NCI-H460 (cell line): ENCODE measurements at regions not wholly inside any gene's neighbourhood (a gene's known extent, or its start where the extent isn't known, plus 50 kb on each side); places are given as distances from the start of the nearest gene placed in this dataset.

ENCODE experiments used
- DNase-seq: peaks from one replicate; pipeline ENCODE4 v3.0.0-alpha.2; 2016; ENCODE audit warnings: low read depth; ENCODE audit errors: extremely low read depth

DNA sequence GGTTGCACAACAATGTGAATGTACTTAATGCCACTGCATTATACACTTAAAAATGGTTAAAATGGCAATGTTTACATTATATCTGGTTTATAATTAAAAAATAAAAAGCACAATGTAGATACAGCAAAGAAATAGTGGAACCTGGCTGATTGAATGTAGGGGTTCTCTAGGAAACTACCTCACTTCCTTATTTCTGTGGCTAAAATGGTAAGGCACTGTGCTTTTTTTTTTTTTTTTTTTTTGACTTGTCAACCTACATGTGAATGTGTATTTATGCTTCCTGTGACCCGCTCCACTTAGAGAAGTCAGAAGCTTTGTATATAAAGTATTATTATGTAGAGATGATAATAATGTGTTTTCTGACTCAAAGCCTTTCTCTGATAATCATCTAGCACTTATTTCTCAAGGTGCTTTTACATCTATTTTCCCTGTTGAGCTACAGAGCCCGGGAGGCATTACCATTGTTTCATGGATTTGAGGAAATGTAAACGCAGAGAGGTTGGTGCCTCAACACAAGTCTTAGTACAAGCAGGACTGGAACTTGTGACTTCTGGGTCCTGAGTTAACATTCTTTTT, 55.0 kb downstream of the SOX4 start:
- DNase-seq, result no peak

DNA sequence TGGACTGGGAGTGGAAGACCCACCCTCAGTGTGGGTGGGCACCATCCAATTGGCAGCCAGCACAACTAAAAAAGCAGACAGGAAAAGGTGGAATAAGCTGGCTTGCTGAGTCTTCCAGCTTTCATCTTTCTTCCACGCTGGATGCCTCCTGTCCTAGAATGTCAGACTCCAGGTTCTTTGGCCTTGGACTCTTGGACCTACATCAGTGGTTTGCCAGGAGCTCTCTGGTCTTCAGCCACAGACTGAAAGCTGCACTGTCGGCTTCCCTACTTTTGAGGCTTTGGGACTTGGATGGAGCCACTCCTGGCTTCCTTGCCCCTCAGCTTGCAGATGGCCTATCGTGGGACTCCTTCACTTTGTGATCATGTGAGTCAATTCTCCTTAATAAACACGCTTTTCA, 59.8 kb downstream of the SOX4 start:
- DNase-seq, result no peak

DNA sequence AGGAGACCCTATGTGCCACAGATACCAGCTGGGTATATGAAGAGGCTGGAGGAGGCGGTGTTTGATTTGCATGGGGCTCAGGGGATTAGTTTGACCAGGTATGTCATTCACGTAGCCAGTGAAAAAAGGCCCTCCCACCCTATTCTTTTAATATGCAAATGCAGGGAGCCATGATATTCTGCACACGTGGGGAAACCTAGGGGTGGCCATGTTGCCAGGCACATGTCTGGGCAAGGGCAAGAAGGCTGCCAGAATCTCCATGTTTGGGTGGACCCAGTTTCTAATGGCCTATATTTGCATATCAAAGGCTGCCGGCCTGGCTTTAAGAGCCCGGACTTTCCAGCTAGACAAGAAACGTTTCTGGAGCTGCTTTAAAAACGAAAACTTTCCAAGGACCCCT, 60.4 kb downstream of the SOX4 start:
- no peak for DNase-seq

DNA sequence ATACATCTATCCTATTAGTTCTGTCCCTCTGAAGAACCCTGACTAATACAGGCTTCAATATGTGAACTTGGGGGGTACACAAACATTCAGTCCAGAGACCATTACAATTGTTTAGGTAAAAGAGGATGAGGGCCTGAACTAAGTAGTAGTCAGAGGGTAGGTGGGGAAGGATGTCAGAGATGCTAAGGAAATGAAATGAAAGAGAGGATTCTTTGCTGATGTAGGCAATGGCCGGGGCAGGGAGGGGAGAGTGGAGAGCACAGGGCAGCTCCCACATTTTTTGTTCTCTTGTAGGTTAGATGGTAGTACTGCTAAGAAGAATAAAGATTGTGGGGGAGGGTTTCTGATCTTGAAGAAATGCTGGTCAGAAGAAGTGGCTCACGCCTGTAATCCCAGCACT, 60.8 kb downstream of the SOX4 start:
- DNase-seq, result no peak

DNA sequence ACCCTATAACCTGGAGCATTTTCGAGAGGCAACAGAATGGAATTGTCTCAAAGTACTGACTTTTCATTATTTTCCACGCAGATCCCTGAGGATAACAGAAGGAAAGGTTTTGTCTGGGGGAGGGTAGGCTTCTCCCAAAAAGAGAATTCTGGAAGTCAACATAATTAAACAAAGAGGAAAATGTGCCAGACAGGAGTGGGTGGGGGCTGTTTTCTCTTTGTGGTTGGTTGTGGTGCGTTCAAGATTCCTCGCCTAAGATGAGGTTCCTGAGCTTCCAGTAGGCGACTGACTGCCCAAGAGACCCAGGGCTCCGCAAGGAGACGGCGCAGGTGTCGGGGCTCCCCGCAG, 70.4 kb downstream of the SOX4 start:
- DNase-seq, result no peak

DNA sequence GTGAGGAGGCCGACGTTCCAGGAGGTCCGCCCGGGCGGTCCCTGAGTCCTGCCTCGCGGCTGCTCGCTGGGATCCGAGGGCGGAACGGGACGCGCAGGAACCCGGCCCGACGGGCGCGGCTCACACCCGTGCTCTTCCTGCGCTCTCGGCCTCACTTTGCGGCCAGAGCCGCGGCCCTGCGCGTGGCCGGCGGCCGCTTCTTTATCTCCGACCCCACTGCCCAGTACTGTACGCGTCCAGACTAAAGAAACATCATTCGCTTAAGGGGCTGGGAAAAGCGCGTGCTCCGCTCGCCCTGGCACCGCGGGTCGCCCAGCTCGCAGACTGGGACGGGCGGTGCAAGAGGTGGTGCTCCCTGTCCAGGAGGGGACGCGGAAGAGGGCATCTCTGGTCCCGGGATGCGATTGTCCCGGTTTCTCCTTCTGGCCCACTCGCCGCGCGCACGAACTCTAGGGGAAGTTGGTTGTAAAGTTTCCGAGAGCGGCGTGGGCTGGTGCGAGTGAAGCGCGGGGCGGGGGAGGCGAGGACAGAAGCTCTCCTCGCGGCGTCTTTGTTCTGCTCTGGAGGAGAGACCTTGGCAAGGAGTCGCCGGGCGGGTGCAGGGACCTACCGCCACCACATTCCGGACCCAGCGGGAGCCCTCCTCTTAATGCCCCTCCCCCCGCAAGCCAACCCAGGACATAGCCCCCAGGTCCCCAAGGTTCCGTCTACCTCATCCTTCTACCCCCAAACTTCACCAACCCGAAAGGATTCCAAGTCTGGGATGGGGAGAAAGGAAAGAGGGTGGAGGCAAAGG, 71.0 kb downstream of the SOX4 start:
- DNase-seq, result no peak

DNA sequence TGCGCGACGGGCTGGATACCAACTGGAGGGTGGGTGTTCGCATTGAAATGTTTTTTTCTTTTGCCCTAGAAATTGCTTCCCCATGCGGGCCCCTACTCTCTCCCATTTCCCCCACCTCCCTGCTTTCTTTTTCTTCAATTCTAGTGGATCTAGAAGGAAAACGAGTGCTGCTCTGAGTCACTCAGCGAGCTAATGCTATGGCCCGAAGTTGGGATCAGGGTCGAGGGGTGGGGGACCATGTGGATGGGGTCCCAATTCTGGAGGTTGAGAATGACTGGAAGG, 71.5 kb downstream of the SOX4 start:
- no peak for DNase-seq

DNA sequence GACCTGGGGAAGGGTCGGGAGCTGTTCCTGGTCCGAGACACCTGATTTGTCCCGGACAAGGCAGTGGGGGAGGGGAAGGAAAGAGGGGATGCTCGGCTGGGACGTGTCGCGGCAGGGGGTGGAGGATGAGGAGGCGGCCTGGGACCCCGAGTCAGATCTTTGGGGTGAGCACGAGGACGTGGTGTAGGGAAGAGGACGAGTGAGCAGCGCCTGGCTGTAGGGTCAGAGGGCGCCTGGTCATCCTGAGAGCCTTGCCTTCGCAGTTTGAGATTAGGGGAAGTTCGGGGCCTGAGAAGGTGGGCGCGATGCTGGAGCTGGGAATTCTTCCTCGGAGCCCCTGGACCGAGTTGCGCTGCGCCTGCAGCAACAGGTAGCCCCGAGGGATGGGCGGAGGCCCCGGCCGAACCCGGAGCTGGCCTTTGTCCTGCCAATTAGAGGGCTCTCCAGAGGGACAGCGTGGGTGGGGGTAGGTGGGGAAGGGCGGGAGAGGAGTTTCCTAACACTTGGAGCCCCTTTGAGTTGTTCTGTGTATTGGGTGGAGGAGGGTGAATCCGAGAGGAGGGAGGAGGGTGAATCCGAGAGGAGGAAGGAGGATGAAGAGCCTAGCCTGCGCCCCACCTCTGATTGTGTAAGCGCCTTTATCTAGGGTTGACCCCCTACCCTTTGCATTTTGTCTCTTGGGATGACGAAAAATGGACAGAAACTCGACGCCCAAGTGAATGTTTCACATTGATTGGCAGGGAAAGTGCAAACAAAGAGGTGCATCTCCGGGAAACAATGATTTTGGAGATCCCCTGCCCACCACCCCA, 72.0 kb downstream of the SOX4 start:
- no peak for DNase-seq

DNA sequence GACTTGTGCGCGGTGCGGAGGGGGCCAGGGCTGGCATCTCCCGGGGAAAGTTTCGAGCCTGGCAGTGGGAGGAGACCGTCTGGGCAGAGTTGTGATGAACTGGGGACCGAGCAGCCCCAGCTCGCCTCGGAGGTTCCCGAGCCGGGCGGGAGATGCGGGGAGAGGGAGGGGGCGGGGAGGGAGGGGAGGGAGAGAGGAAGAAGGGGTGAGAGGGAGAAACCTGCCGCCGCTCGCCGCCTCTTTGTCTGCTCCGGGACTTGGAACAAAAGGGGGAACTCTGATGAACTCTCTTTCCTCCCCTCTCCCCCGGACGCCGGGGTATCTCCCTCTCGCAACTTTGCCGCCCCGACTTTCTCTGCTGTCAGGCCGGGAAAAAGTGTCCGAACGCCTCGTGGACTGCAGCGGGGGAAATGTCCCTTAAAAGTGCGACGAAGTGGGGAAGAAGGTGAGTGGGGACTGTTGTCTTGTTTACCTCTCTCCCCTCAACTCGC, 72.7 kb downstream of the SOX4 start:
- DNase-seq, result no peak

DNA sequence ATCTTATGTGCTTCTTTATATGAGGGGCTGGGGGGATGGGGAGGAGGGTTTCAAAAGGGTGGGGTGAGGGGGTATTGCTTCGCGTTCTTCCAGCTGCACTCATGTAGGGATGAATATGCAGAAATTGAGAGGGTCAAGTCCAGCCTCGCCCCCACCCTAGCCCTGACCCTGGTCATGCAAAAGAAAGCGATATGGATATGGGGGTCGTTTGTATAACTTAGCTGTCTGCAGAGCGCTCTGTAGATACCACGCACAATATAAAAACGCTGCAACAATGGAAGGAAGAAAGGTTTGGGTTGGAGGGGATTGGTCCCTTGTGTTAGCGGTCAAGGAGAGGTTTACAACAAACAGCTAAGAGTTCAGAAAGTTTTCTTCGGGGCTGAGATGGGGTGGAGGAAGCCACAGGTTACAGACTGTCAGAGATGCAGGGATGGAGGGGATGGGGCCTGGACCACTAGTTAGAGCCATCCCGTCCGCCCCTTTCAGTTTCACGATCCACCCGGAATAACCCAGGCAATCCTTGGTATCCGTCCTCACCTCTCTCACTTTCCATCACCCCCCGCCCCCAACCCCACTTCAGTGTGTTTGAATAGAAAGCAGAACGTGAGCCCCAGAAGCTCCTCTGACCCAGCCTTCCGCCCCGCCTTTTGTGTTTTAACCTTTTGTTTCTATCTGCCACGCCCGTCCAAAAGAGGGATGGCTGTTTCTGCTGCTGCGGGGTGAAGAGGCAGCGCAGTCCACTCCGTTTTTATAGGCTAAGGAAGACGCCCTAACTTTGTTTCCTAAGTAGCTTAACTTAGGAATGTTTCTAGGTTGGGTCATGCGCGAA, 73.5 kb downstream of the SOX4 start:
- no peak for DNase-seq

DNA sequence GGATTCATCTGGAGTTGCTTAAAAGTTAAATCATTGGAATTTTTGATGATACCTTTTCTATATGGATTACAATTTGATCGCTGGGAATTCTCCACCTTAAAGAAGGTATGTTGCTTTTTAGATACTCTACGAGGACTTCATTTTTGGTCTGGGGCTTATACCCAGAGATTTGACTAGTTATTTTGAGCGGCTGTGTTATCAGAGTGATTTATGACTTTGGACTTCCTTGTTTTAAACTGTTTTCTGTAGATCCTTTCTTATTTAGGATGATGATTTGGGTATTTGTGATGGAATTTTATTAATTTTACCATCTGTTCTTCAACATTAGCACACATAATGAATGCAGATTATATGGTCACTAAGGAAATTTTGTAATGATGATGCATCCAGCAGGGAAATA, 75.2 kb downstream of the SOX4 start:
- no peak for DNase-seq

DNA sequence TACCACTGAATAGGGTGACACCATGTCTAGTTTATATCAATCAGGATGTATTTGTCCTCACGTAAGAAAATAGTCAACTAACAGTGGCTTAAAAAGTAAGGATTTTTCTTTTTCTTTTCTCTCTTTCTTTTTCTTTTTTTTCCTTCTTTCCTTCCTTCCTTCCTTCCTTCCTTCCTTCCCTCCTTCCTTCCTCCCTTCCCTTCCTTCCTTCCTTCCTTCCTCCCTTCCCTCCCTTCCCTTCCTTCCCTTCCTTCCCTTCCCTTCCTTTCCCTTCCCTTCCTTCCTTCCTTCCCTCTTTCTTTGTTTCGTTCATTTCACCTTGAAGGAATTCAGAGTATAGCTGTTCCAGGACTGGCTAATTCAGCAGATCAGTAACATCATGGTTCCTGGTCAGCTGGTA, 83.2 kb downstream of the SOX4 start:
- DNase-seq, result no peak

DNA sequence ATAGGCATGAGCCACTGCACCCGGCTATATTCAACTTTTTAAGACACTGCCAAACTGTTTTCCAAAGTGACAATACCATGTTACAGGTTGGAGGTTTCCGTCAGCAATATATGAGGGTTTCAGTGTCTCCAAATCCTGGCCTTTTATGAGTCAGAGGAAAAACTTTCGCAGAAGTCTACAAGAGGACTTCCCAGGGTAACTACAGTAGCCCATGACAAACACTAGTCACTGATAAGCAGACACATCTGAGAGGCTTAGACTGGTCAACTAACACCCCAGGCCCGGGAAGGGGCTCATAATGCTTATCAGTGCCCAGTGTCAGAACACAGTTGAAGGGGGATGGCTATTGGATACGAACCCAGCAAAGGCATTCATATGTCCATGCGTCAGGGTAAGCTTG, 85.4 kb downstream of the SOX4 start:
- no peak for DNase-seq

DNA sequence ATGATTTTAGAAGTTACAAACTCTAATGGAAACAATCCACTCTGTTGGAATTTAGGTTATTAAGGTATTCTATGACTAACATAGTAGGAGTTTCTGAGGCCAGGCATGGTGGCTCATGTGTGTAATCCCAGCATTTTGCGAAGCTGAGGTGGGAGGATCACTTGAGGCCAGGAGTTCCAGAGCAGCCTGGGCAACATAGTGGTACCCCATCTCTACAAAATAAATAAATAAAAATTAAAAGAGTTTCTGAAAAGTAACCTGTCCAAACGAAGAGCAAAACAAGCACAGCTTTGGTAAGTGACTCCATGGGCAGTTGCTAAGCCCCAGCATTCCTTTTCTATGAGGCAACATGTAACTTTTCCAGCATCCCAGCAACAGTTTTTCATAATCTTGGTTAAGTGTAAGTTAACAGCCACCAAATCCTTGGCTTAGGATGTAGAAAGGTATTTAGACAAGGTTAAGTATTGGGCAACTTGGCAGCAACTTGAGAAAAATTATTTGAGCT, 86.3 kb downstream of the SOX4 start:
- no peak for DNase-seq

DNA sequence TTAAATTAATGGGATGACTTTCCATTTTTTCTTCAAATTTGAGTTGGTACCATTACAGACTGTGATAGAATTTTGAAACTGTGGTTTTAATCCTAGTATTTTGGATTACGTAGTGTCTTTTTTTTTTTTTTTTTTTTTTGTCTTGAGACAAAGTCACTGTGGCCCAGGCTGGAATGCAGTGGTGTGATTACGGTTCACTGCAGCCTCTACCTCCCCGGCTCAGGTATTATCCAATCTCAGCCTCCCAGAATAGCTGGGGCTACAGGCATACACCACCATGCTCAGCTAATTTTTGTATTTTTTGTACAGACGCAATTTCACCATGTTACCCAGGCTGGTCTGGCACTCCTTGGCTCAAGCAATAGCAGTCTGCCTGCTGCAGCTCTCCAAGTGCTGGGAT, 87.1 kb downstream of the SOX4 start:
- DNase-seq, result no peak

DNA sequence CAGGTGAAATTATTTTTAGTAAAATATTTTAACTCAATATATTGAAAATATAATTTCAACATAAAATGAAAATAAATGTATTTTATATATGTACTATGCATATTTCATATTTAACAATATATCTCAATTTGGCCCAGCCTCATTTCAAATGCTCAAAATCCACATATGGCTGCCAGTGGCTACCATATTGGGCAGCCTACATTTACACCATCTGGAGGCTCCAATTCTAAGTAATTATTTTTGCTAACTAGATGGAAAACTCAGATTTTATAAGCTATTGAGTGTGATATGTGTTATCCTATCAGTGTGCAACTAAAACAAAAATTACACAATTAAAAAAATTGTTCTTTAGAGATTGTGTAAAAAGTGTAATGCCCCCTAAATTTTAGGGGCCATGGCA, 96.9 kb downstream of the SOX4 start:
- DNase-seq, result no peak

DNA sequence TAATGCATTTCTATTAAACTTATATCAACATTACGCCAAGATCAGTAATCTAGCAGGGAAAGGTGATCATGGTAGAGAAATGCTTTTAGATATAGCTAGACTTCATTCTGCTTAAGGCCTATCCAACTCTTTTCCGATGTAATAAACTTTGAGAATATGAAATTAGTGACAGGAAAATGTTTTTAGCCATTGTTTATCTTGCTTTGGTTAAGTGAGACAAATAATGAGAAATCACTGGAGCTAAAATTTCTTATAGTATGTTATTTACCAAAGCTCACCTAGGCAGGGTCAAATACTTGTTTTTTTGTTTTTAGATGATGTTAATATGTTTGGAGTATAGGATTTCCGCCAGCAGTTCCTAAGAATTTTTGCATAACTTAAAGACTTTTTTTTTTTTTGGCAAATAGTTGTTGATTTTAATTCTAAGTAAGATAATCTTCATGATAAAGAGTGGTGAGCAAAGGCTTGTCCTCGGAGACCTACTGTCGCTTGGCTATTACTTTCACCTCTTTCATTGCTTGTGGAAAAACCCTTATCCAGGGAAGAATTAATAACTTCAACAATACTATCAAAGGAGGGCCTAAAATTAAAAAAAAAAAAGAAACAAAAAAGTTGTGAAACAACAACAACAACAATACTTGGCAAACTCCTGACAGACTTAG, 98.3 kb downstream of the SOX4 start:
- no peak for DNase-seq

DNA sequence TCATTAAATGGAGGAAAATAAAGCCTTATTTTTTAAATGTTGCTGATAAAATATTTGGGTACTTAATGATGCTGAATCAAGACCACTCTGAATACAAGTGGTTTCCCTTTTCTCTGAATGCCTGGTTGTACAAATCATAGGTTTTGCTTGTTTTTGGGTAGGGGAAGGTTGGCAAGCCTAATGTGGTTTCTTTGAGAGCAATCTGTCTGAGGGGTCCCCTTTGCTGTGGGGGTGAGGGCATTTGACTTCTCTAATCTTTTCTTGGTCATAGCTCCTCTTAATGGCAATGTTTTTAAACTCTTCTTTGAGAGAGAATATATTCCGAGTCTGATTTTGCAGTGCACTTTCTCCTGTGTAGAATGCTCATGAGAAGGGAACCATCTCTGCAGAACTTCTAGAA, 99.2 kb downstream of the SOX4 start:
- no peak for DNase-seq

DNA sequence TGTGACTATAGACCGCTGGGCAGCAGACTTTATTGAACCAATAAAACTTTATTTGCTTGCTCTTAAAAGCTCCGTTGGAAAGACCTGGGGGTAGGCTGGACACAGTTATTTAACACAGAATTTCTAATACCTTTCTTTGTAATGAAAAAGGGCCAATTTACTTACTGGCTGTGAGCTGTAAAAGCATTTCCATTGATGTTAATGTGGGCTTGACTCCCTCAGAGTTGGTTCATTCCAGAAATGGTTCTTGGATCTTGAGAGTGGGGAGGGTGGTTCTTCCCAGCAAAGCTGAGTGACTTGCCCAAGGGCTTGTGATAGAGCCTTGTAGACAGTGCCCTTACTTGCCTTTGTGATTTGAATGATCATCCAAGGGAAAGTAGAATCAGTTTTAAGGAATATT, 100.6 kb downstream of the SOX4 start:
- no peak for DNase-seq

DNA sequence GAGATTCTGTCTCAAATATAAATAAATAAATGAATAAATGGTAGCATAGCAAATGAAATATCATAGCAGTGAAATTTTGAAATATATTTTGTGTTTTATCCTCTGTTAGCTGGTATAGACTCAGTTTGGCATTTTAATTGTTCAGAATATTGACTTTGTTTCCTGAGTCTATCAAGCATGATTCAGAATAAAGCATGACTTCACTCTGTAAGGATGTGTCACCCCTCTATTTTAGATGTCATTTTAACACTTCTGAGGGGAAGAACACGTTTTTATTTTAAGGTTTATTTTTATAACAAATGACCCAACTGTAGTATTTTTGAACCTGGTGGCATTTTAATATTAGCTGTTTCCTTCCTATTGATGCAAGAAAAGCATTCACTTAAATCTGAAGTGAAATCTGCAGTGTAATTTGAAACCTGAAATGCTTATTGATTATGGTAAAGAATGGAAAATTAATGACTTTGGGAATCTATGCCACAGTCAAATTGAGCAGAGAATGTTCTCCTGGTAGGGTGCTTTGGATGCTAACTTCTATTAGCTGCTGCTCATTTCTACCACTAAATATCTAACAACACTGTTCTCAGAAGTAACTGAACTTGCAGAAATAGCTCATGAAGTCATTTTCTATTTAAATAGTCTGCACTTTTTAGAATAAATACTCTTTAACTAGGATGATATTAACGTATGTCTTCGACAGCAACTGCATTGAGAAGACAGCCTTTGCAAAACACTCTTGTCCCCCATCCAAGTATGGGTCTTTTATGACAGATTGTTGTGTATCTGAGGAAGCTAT, 114.2 kb downstream of the SOX4 start:
- no peak for DNase-seq
